Stimulated activated CD4-positive, alpha-beta T cell treated with anti-CD3 and anti-CD28 coated beads, Interleukin-1b, Interleukin-23, amount 100 ng/mL, for 24 hours (primary cell): ENCODE measurements at regions not wholly inside any gene's neighbourhood (a gene's known extent, or its start where the extent isn't known, plus 50 kb on each side); places are given as distances from the start of the nearest gene placed in this dataset.

Source experiments
- DNase-seq, 4 experiments: peaks; one replicate each; pipeline ENCODE4 v3.0.0-alpha.2; 2020; ENCODE audit warnings: low read depth in 4 of 4, low spot score in 1 of 4

DNA sequence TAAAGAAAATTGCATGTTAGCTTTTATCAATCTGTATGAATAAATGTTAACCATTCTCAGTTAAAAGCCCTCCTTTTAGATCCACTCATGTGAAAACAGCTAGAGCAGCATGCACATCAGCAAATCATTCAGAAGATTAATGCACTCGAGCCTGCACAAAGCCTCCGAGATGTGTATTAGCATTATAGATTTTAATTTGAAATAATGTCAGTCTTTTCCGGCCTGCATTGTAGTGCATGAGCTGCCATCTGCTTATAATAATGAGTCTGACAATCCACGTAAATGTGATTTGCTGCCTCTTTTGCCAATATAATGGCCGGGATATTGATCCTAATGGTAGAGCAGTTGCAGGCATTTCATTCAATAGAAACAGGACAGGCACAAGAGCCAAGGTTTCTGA lies 585.1 kb downstream of the IRX1 start:
- no peak for DNase-seq

DNA sequence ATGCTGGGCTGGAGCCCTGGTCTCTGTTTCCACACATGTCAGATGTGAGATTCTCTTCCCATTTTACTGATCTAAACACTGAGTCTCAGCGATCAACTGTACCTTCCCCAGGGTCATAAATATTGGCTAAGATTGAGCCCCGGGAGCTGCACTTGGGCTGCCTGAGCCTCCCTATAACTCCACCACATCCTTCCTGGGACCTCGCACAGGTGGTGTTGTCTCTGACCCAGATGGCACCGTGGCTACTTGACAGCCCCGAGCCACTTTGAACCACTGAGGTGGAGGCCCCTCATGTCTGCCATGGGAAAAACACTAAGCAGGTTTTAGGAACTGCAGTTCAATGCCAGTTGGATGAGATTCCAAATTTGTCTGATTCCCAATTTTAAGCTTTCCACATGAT lies 586.5 kb downstream of the IRX1 start:
- no peak for DNase-seq

DNA sequence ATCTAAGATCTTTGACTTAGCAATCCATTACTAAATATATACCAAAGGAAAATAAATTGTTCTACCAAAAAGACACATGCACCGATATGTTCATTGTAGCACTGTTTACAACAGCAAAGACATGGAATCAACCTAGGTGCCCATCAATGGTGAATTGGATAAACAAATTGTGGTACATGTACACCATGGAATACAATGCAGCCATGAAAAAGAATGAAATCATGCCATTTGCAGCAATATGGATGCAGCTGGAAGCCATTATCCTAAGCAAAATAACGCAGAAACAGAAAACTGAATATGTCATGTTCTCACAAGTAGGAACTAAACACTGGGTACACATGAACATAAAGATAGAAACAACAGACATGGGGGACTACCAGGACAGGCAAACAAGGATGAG lies 589.5 kb downstream of the IRX1 start:
- no peak for DNase-seq

DNA sequence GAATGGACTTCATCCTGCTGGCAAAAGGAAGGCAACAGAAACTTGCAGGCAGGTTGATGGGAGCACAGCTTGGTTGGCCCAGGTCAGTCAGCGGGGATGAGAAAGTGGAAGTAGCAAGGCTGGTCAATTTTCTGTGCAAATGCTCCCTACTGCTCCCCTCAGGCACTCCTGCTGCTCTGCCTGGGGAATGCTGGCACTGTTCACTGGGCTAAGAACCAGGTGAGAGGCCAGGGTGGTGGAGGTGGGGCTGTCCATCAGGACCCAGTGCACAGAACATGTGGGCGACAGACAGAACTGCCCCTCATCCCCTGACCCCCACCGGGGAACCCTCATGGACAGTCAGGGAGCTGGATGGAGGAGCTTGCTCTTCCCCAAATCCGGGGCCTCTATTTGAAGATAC lies 593.1 kb downstream of the IRX1 start:
- DNase-seq, result no peak

DNA sequence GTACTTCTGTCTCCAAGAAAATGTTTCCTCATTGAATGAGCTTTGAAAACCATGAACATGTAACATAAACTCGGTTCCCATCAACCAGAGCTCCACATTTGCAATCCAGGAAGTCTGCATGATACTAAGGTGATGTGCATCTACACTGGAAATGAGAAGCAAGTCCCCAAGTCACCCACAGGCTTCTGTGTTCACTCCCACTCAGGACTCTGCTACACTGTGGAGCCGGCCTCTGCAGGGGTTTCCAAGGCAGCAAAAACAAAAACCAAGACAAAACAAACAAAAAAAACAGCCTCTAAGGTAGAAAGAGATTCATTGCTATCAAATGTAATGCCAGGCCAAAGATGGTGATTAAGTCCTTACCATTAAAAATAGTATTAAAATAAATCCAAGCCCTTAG lies 593.7 kb downstream of the IRX1 start:
- DNase-seq, result no peak

DNA sequence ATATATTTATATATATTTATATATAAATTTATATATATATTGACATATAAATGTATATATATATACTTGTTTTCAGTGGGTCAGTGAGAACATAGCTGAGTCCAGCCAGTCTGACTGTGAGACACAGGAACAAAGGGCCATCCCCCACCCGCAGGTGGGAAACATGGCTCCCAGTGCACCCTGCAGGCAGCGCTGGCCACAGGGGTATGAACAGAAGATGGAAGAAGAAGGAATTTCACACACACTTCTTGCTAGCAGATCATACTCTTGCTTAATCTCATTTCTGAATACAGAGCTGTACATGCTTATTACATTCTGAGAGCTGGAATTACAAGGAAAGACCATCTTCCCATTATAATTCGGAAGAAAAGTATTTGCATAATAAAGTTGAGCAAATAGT lies 595.4 kb downstream of the IRX1 start:
- no peak for DNase-seq

DNA sequence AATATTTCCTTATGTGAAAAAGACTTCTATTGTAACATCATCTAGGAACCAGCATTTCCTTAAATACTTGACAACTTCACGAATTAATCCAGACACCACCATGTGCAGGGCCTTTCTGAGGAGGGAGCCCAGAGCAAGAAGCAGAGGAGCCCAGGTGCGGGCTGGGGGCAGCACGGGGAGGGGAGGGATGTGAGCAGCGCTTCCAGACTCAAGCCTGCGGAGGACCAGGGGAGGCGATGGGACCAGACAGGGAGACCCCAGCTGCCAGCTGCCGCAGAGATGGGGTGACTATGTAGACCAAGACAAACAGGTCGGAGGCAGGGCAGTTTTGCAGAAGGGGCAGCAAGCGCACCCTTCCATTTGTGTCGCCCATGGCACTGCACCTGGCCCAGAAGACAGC lies 596.1 kb downstream of the IRX1 start:
- no peak for DNase-seq

DNA sequence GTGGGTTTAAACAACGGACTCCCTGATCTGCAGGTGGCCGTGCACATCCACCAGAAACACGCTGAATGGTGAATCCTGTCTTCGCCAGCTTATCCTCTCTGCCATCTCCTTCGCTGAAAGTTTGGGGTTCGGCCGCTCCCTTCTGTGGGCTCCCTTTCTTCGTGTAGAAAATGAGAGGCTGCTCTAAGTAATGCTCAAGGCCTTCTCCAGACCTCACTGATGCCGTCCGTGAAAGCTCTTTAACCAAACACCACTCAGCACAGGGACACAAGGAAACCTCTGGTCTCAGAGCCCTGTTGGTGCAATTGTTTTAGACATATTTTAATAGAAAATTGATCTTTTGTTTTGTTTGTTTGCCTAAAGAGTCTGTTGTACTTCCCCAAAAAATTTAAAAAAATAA lies 596.5 kb downstream of the IRX1 start:
- no peak for DNase-seq

DNA sequence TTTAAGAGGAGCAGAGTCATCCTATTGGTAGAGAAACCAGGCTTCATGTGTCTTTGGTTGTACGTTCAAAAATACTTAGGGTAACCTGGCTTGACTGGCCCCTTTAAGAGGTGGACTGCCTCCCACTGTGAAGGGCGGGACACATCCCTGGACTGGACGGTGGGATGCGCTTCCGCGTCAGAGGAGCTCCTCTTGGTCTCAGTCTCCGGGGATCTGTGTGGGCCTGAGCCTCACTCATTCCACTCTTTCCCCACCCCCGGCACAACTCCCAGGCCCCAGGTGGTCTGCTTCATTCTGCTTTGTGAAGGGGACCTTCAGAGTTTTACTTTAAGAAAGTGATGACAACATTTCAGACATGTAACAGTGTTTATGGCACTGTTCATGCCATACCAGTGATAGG lies 601.1 kb downstream of the IRX1 start:
- no peak for DNase-seq

DNA sequence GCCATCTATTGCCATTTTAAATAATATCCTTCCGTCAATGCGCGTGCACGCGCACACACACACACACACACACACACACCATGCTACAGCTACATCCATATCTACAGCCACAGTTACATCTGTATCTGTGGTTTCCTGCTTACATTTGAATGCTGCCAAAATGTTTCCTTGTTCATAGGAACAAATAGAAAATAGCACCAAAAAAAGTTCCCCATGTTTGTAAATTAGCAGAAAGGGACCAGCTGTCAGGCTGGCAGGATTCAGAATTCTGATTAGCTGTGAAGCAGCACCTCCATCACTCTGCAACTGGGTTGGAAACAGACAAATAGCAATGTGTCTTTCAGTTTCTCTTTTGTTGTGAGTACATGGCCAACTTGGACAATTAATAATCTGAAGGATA lies 601.5 kb downstream of the IRX1 start:
- DNase-seq, result no peak

DNA sequence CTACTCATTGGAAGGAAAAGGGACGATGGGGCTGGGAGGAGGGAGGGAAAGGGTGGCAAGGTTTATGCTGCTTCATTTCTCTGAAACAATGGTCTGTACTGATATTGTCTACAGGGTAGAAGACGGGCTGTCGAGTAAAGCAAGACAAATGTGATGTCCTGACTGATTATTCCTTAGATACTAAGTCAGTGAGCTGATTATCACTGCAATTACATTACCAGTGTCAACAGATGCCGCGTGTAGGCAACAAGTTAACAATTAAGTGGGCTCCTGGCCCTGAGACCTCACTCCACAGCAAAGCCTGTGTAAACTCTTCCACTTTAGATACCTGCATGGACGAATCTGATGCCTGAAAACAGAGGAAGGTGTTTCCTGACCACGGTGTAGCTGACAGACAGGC lies 602.8 kb downstream of the IRX1 start:
- no peak for DNase-seq

DNA sequence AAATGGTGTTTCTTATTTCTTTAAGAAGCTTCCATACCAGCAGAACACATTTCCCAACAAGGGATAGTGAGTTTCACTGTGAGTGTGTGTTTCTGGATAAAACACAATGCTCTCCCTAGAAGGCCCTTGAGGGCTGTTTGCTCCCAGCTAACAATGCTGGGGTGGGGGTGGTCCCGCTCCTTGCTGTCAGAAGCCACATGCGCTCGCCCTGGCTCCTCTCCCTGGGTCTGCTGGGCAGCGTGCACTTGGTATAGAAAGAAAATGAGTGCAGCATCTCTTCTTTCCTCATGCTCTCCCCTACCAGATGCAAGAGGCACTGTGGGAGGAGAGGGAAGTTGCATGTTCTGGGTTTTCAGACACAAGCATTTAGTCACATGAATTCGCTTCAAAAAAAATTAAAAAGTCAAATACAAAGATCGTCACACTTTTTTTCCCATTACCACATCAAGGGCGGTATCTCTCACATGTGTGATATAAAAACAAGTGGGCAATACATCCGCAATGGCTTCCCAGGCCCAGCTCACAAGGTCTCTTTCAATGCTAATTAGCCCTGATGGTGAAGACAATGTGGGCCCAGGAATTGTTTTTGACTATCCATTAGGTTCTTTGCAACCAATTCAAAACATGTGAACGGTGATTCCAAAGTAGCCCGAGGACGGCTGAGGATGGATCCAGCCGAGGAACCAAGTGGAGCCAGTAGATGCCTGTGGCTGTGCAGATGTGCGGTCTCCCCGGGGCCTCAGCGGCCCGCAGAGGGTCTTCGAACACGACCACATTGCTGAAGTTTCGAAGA lies 603.6 kb downstream of the IRX1 start:
- DNase-seq, result no peak

DNA sequence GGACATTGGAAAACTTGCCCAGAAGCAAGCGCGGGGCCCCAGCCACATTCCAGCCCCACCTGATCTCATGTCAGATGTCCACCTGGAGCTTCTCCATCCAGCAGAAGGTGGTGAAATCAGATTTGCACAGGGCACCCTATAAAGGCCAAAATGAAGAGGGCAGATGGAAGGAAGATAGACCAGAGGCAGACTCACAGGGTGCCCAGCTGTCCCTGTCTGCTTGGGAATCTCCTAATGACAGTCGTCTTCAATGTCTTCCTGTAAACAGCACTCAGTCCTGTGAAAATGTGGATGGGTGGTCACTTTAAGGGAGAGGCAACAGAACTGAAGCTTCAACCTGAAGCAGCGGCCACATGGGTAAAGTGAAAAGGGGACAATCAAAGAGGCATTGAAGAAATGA lies 607.5 kb downstream of the IRX1 start:
- DNase-seq, result no peak

DNA sequence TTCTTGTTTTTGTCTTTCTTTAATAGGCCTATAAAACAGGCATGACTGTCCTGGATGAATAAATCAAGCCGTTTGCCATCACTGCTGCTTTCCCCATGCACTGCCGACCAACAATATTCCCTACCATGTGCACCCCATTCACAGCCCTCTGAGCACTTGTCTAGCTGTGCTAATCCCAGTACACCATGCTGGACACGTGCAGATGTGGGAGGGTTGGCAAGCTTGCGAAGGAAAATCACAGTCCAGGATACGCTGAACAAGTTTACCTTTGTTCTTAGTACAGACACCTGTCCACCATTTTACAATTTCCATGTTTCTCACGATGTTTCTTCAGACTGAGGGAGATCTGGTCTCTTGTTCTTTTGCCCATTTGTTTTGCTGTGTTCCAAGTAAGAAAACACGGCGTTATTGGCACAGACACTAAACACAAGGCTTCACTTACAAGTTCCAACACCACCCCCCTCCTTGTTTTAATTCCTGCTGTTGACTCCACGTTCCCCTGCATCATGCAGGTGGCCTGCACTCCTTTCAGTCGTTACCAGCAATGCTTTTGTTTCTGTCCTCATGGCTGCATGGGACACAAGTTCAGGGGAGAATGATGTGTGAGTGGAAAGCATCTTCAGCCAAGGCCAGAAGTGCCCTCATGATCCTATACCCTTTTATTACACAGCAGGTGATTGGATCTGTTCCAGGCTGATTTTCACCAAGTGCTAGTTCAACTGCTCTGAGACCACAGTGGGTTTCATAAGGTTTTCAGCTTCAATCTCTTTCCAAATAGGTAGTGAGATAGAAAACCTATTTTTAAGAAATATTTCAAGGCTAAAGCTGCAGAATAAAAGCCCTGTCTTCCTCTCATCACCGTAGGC lies 608.9 kb downstream of the IRX1 start:
- DNase-seq, result no peak

DNA sequence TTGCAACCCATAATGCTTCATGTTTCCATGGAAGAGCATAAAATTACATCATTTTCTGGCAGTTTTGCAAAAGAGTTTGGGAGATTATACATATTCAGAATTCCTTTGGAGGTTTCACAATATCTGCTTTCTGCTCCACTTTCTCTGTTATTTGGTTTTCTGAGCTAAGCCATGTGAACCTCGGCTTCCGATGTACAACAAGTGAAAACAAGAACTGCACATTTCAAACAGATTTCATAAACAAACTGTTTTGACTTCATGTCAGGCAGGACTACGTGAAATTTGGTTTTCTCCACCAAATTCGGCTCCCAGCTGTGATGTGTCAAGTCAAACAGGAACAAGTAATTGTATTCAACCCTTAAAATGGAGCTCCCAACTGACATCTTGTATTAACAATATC lies 609.8 kb downstream of the IRX1 start:
- no peak for DNase-seq

DNA sequence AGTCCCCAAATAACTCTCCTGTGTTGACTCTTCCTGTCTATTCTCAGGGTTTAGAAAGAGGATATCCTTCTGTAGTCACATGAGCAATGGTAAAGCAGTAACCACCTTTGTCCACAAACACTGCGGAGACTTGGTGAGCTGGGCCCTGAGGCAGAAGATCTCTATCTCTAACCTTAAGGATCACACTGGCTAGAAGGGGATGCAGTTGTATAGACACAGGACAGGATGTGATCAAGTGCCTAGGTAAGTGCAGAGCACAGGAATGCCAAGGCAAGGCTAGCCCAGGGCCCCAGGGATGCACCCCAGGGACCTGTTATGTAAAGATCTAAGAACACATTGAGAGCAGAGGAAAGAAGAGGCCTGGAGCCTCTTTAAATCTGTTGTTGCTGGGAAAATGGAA lies 610.5 kb downstream of the IRX1 start:
- no peak for DNase-seq

DNA sequence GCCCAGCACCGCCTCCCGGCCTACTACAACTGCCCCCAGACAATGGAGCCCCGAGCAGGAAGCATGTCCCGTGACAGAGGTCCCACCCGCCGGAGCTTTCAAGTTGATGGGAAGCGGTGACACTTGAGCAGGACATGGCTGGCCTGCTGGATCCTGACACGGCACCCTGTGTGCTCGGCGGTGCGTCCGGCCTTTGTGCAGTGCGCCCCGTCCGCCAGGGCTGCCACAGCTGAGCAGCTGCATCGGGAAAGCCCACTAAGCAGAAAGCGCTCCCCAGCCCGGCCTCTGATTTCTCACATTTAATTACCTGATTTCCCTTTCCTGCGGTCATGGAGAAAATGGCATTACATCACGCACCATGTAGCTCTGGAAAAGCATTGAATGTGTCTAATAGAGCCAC lies 611.9 kb downstream of the IRX1 start:
- DNase-seq, result no peak

DNA sequence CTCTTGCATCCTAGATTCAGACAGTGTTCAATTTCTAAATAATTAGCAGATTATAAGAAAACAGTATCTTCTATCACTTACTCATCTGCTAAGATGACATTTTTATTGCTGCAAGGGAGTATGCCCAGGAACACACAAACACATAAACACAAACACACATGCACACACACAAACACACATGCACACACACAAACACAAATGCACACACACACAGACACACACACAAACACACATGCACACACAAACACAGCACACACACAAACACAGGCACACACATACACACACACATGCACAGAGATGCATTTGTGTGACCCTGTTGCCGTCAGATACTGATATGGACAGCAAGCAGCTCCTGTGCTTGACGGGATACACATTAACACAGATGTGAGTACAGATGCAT lies 612.9 kb downstream of the IRX1 start:
- no peak for DNase-seq

DNA sequence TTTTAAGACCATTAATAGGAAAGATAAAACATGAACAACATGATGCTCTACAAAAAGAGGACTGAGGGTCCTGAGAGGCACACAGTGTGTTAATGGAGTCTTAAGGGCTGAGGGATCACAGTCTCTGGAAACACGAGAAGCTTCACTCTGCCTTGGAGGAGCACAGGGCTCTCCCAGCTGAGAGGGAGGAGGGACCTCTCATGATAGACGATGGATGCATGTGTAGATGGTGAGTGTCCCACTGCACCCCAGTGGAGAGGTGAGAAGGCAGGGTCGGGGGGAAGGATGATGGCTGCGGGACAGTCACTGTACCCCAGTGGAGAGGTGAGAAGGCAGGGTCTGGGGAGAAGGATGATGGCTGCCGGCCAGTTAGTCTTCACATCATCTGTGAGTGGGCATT lies 613.4 kb downstream of the IRX1 start:
- no peak for DNase-seq

DNA sequence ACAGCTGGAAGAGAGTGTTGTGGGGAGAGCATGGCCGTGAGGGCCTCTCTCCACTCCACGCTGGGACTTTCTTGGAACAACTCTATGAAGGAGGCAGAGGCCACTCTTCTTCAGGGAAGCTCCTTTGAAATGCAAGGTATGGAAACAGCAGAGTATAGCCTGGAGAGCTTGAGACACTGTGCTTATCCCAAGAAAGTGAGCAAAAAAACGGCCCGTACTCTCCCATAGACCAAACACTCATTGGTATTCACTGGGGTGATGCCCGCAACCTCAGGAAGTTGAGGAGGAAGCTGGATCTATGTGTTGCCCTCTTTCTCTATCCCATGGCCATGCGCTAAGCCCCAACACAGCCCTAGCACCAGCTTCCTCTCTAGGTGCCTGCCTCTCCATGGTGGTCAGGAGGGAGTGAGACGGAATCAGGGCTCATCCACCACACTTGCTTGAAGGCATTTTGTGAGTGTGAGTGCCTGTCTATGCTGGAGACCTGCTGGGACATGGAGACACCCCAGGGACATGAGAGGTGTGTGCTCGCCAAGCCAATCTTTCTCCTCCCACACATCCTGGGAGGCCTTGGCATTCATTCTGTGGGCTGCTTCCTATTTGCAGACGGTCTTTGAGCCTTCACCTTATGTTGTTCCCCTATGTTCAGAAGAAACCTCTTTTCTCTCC lies 616.6 kb downstream of the IRX1 start:
- no peak for DNase-seq

DNA sequence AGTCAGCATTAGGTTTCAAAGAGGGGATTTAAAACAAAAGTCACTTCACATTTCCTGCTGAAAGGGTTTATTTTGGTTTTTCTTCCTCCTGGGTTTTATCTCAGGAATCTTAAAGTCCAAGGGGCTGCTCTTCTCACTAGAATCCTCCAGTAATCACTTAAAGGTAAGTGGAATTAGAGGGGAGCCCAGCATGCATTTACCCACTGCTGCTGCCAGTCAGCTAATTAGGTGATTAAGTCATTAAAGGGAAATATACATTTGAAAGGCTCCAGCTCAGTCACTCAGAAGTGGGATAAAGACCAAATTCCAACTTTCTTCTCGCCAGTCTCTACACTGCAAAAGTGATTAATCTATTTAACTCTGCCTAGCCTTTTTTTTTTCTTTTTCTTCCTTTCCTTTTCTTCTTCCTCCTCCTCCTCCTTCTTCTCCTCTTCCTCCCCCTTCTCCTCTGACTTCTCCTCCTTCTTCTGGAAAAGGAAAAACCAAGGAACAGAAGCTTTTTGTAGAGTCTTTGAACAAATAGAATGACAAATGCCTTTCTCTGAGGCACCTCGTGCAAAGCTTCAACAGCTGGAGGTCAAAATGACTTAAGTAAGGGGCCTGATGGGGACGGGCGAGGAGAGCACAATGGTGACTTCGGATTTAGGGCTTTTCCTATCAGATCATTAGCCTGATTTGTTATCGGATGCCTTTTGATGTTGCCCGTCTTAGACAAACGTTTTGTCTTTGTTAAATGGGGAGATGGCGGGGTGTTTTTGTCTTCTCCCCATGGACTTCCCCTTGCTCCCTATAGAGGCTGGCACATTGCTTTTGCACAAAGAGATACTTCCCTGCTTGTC lies 617.6 kb downstream of the IRX1 start:
- no peak for DNase-seq
